Spinal cord (tissue), 9 donors: ENCODE measurements at regions not wholly inside any gene's neighbourhood (a gene's known extent, or its start where the extent isn't known, plus 50 kb on each side); places are given as distances from the start of the nearest gene placed in this dataset.

Experiments
- DNase-seq, 6 donors: peaks; one replicate each; pipeline versions ENCODE4 v3.0.0 to v3.0.0-alpha.2; 2013 to 2015; ENCODE audit warnings: low spot score in 6 of 6, low read depth in 4 of 6
- H3K27ac ChIP-seq: one replicate; pipeline ENCODE4 v1.5.1; 2013; ENCODE audit warnings: low read depth, low read length, control low read depth
- H3K27me3 ChIP-seq: one replicate; pipeline ENCODE4 v1.6.1; 2013; ENCODE audit warnings: low read length; ENCODE audit not compliant: control insufficient read depth, insufficient read depth
- H3K36me3 ChIP-seq: one replicate; pipeline ENCODE4 v1.6.1; 2013; ENCODE audit warnings: low read length; ENCODE audit not compliant: control insufficient read depth, insufficient read depth
- H3K4me1 ChIP-seq: one replicate; pipeline ENCODE4 v1.6.1; 2013; ENCODE audit warnings: low read length; ENCODE audit not compliant: control insufficient read depth, insufficient read depth
- H3K4me3 ChIP-seq: one replicate; pipeline ENCODE4 v1.5.1; 2013; ENCODE audit warnings: low read depth, low read length, control low read depth
- H3K9me3 ChIP-seq: one replicate; pipeline ENCODE4 v1.6.1; 2013; ENCODE audit warnings: low read length; ENCODE audit not compliant: control insufficient read depth, insufficient read depth
- WGBS: methylation state at CpG from one replicate; pipeline ENCODE4 v1.1.5; 2013; ENCODE audit warnings: missing lambda C conversion rate; ENCODE audit not compliant: insufficient coverage; 5-methylcytosine and 5-hydroxymethylcytosine counted together
- donor health status: healthy.

GRCh38 chr10:128514536-128514935 is 388.3 kb upstream of the MKI67 start:
- peak in 1 of 6 donors; percentile 64 for DNase-seq
- no peak overlapping the region for H3K27ac ChIP-seq
- H3K4me1 ChIP-seq: peaks cover 12% of the 10 kb centered on the region
- no peaks in the 10 kb centered on the region for H3K27me3 ChIP-seq
- H3K36me3 ChIP-seq: no peaks in the 10 kb centered on the region
- H3K9me3 ChIP-seq: no peaks in the 10 kb centered on the region
- WGBS: 64% methylated on average over 5 of the region's 6 CpGs
- H3K4me3 ChIP-seq: no peak overlapping the region

GRCh38 chr10:128516180-128516579 is 390.0 kb upstream of the MKI67 start:
- no peaks in the 10 kb centered on the region for H3K36me3 ChIP-seq
- H3K9me3 ChIP-seq: no peaks in the 10 kb centered on the region
- WGBS: 94% methylated on average over 2 of the region's 3 CpGs
- H3K4me3 ChIP-seq: no peak overlapping the region
- no peaks in the 10 kb centered on the region for H3K27me3 ChIP-seq
- H3K27ac ChIP-seq: no peak overlapping the region
- peaks cover 4% of the 10 kb centered on the region for H3K4me1 ChIP-seq
- DNase-seq: no peak

GRCh38 chr10:128517167-128517566 is 390.9 kb upstream of the MKI67 start:
- no peaks in the 10 kb centered on the region for H3K27me3 ChIP-seq
- no peak for DNase-seq
- WGBS: 82% methylated on average over 8 of the region's 11 CpGs
- H3K36me3 ChIP-seq: no peaks in the 10 kb centered on the region
- no peaks in the 10 kb centered on the region for H3K4me1 ChIP-seq
- H3K4me3 ChIP-seq: no peak overlapping the region
- H3K9me3 ChIP-seq: no peaks in the 10 kb centered on the region
- no peak overlapping the region for H3K27ac ChIP-seq

- DNase-seq: no peak
- no peaks in the 10 kb centered on the region for H3K27me3 ChIP-seq
- no peaks in the 10 kb centered on the region for H3K36me3 ChIP-seq
- no peaks in the 10 kb centered on the region for H3K9me3 ChIP-seq
- H3K4me1 ChIP-seq: no peaks in the 10 kb centered on the region
- no peak overlapping the region for H3K27ac ChIP-seq
- WGBS: 92% methylated on average over 9 of the region's 11 CpGs
- H3K4me3 ChIP-seq: no peak overlapping the region
These were observed 391.8 kb upstream of the MKI67 start for GRCh38 chr10:128518000-128518399.

- no peak overlapping the region for H3K27ac ChIP-seq
- H3K27me3 ChIP-seq: no peaks in the 10 kb centered on the region
- WGBS: 47% methylated on average over 6 of the region's 6 CpGs
- H3K4me1 ChIP-seq: no peaks in the 10 kb centered on the region
- no peaks in the 10 kb centered on the region for H3K9me3 ChIP-seq
- peak in 1 of 6 donors; percentile 23 for DNase-seq
- no peaks in the 10 kb centered on the region for H3K36me3 ChIP-seq
- H3K4me3 ChIP-seq: no peak overlapping the region
These were observed 393.4 kb upstream of the MKI67 start for GRCh38 chr10:128519581-128519980.

- no peak overlapping the region for H3K4me3 ChIP-seq
- WGBS: 93% methylated on average over 10 of the region's 11 CpGs
These were observed 394.1 kb upstream of the MKI67 start for GRCh38 chr10:128520211-128520815.

GRCh38 chr10:128522551-128523308 is 396.5 kb upstream of the MKI67 start:
- peaks cover 18% of the 10 kb centered on the region for H3K4me1 ChIP-seq
- H3K4me3 ChIP-seq: no peak overlapping the region
- no peaks in the 10 kb centered on the region for H3K36me3 ChIP-seq
- no peaks in the 10 kb centered on the region for H3K9me3 ChIP-seq
- 88% methylated on average over 5 of the region's 9 CpGs for WGBS
- no peak overlapping the region for H3K27ac ChIP-seq
- DNase-seq: no peak
- no peaks in the 10 kb centered on the region for H3K27me3 ChIP-seq

More at GRCh38 chr10:128520211-128520815, 394.1 kb upstream of the MKI67 start:
- Histone ChIP-seq H3K27ac (no peak overlapping the region), H3K36me3 (no peaks in the 10 kb centered on the region), H3K4me1 (no peaks in the 10 kb centered on the region), H3K9me3 (no peaks in the 10 kb centered on the region), H3K27me3 (no peaks in the 10 kb centered on the region)
- no peak for DNase-seq

- no peaks in the 10 kb centered on the region for H3K9me3 ChIP-seq
- DNase-seq: no peak
- H3K4me1 ChIP-seq: peaks cover 30% of the 10 kb centered on the region
- no peak overlapping the region for H3K4me3 ChIP-seq
- no peak overlapping the region for H3K27ac ChIP-seq
- WGBS: 100% methylated on average over 1 of the region's 4 CpGs
- no peaks in the 10 kb centered on the region for H3K36me3 ChIP-seq
- no peaks in the 10 kb centered on the region for H3K27me3 ChIP-seq
These were observed 399.2 kb upstream of the MKI67 start for GRCh38 chr10:128525444-128525843.

GRCh38 chr10:128525936-128526335 is 399.7 kb upstream of the MKI67 start:
- Histone ChIP-seq H3K4me1 (peaks cover 30% of the 10 kb centered on the region), H3K27ac (no peak overlapping the region), H3K4me3 (no peak overlapping the region), H3K27me3 (no peaks in the 10 kb centered on the region), H3K9me3 (no peaks in the 10 kb centered on the region), H3K36me3 (no peaks in the 10 kb centered on the region)
- 72% methylated on average over 7 of the region's 8 CpGs for WGBS
- DNase-seq: no peak
